Parathyroid adenoma (tissue), 2 donors: ENCODE measurements at regions not wholly inside any gene's neighbourhood (a gene's known extent, or its start where the extent isn't known, plus 50 kb on each side); places are given as distances from the start of the nearest gene placed in this dataset.

Experiments used
- H2AFZ ChIP-seq: fragments of 300-600 bp; sonication (generic); one replicate; pipeline ENCODE4 v1.7.0; 2017; ENCODE audit warnings: antibody characterized with exemption, mild to moderate bottlenecking
- H3K27ac ChIP-seq: fragments of 300-600 bp; sonication (generic); one replicate; pipeline ENCODE4 v1.7.0; 2017
- H3K27me3 ChIP-seq: fragments of 300-600 bp; sonication (generic); one replicate; pipeline ENCODE4 v1.7.0; 2017; ENCODE audit warnings: low read length; ENCODE audit not compliant: control insufficient read depth, insufficient read depth
- H3K36me3 ChIP-seq: fragments of 300-600 bp; sonication (generic); one replicate; pipeline ENCODE4 v1.7.0; 2017; ENCODE audit warnings: low read length; ENCODE audit not compliant: control insufficient read depth, insufficient read depth
- H3K4me1 ChIP-seq: fragments of 300-600 bp; sonication (generic); one replicate; pipeline ENCODE4 v1.7.0; 2017; ENCODE audit warnings: control low read depth
- H3K4me2 ChIP-seq: fragments of 300-600 bp; sonication (generic); one replicate; pipeline ENCODE4 v1.7.0; 2017; ENCODE audit warnings: low read length
- H3K4me3 ChIP-seq: fragments of 300-600 bp; sonication (generic); one replicate; pipeline ENCODE4 v1.7.0; 2017; ENCODE audit warnings: low read depth, low read length
- H3K79me2 ChIP-seq: fragments of 300-600 bp; sonication (generic); one replicate; pipeline ENCODE4 v1.7.0; 2017; ENCODE audit warnings: control low read depth
- H3K9ac ChIP-seq: fragments of 300-600 bp; sonication (generic); one replicate; pipeline ENCODE4 v1.7.0; 2017; ENCODE audit warnings: mild to moderate bottlenecking
- H3K9me3 ChIP-seq: fragments of 300-600 bp; sonication (generic); one replicate; pipeline ENCODE4 v1.7.0; 2017; ENCODE audit warnings: low read length; ENCODE audit not compliant: control insufficient read depth
- CTCF ChIP-seq: fragments of 300-600 bp; sonication (generic); IDR thresholded peaks from one replicate; pipeline ENCODE4 v1.7.0; 2017; ENCODE audit warnings: antibody characterized with exemption, mild to moderate bottlenecking
- donor health status: primary hyperparathyroidism.

GRCh38 chr15:31840849-31841476 is 189.4 kb upstream of the CHRNA7 start:
- Histone ChIP-seq H3K79me2 (no peaks in the 10 kb centered on the region), H2AFZ (no peak overlapping the region), H3K36me3 (no peaks in the 10 kb centered on the region), H3K4me1 (no peaks in the 10 kb centered on the region), H3K27ac (no peak overlapping the region), H3K9ac (no peak overlapping the region), H3K27me3 (no peaks in the 10 kb centered on the region), H3K4me3 (no peak overlapping the region), H3K4me2 (no peak overlapping the region), H3K9me3 (no peaks in the 10 kb centered on the region)
- no peak for TF ChIP-seq CTCF

DNA sequence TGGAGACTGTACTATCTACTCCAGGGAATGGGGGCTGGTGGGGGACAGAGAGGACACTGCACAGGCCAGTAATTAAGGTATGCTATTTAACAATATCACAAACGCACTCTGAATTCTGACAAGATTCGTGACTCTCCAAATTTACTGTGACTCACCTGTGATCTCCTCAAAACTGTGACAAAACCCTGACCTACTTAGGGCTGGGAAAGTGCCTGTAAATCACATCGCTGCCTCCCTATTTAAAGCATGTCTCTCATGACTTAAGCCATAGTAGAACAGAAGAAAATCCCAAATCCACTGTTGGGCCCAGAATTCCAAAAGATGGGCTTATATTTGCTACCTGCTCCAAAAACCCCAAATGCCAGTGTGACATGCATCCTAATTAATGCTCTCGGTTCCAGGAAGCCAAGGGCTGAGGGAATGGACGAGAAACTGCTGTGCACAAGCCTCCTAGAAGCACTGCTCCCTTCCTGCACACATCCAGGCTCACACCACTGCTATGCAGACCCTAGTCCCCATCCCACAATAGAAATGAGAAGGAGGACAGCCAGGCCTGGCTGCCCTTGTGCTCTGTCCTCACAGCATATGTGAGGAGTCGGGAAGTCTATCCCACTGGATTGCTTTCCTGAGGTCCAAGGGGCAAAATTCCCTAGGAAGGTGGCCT is 187.7 kb upstream of the CHRNA7 start:
- H3K9ac ChIP-seq, result no peak overlapping the region
- H3K4me3 ChIP-seq, result no peak overlapping the region
- H2AFZ ChIP-seq, result no peak overlapping the region
- H3K27me3 ChIP-seq, result no peaks in the 10 kb centered on the region
- H3K4me2 ChIP-seq, result no peak overlapping the region
- no peaks in the 10 kb centered on the region for H3K79me2 ChIP-seq
- no peak for TF ChIP-seq CTCF
- H3K36me3 ChIP-seq, result no peaks in the 10 kb centered on the region
- H3K4me1 ChIP-seq, result no peaks in the 10 kb centered on the region
- H3K9me3 ChIP-seq, result no peaks in the 10 kb centered on the region
- H3K27ac ChIP-seq, result no peak overlapping the region

DNA sequence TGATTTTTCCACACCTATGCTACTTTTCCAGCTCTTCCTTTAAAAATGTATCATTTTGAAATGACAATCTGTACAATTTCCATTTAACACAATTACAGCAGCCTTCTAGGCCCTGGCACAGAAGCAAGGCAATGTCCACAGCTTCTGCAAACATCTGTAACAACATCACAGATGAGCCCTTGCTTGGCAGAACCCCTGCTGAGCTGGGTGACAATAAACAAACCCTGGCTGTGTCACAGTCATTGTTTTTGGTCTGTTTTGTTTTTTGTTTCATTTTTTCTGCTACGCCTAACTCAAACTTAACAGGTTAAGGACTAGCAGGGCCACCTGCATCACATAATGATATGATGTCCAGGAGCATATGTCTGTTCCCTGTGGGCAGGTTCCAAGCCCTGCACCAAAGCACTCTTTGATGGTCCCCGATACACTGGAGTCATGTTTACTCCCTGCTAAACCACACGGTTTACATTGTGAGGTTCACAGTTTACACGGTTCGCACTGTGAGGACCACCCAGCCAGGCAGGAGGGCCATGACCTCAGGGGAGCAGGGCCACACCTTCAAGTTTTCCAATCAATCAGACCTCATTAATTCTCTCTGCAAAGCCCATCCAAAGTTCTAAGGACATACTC is 186.8 kb upstream of the CHRNA7 start:
- peaks cover 3% of the 10 kb centered on the region for H3K79me2 ChIP-seq
- no peak overlapping the region for H3K4me2 ChIP-seq
- no peaks in the 10 kb centered on the region for H3K27me3 ChIP-seq
- no peaks in the 10 kb centered on the region for H3K4me1 ChIP-seq
- H3K27ac ChIP-seq, result no peak overlapping the region
- H2AFZ ChIP-seq, result no peak overlapping the region
- H3K4me3 ChIP-seq, result no peak overlapping the region
- no peaks in the 10 kb centered on the region for H3K9me3 ChIP-seq
- H3K9ac ChIP-seq, result no peak overlapping the region
- TF ChIP-seq CTCF, result no peak
- H3K36me3 ChIP-seq, result no peaks in the 10 kb centered on the region

DNA sequence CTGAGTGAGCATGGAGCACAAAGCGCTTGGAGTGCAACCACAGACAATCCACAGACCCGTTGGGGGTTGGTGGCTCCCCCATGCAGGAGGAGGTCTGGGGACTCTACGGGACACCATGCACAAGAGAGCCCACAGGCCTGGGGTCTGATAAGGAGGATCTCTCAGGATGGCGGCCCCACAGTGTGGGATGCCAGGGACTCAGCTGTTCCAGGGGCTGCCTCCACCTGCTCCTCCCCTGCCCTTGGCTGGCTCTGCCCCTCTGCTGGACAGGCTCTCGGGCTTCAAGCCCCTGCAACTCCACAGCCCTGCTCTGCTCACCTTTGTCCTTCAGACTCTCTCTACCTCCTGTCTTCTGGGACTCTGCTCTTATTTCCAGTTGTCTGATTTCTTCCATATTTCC is 184.5 kb upstream of the CHRNA7 start:
- Histone ChIP-seq H2AFZ (no peak overlapping the region), H3K79me2 (peaks cover 6% of the 10 kb centered on the region), H3K27ac (no peak overlapping the region), H3K36me3 (no peaks in the 10 kb centered on the region), H3K9me3 (no peaks in the 10 kb centered on the region), H3K9ac (no peak overlapping the region), H3K4me3 (no peak overlapping the region), H3K27me3 (no peaks in the 10 kb centered on the region), H3K4me2 (no peak overlapping the region), H3K4me1 (no peaks in the 10 kb centered on the region)
- TF ChIP-seq CTCF, result no peak
